ENCODE measurements at regions not wholly inside any gene's neighbourhood (a gene's known extent, or its start where the extent isn't known, plus 50 kb on each side); places are given as distances from the start of the nearest gene placed in this dataset.

- Mint-ChIP-seq H3K27me3 (peaks cover 10% of the 10 kb centered on the region), H3K27ac (no peak overlapping the region), H3K9me3 (peaks cover 7% of the 10 kb centered on the region), H3K4me1 (peaks cover 16% of the 10 kb centered on the region), H3K4me3 (no peak overlapping the region), H3K36me3 (ENCODE audit: low read depth) (peaks cover 5% of the 10 kb centered on the region)
- POLR2A ChIA-PET, result no interaction called here
- CTCF ChIA-PET, result interaction anchor here (0.6 to 2.3 kb wide), 3 partner anchors 9 to 525 kb away, joined by 3 to 6 read pairs (median 5); no protein-coding TSS in a partner anchor
- no peak for DNase-seq
These were observed 62.5 kb downstream of the RGS12 start for GRCh38 chr4:3355266-3355748.

- H3K27me3 Mint-ChIP-seq, result peaks cover 13% of the 10 kb centered on the region
- no peak overlapping the region for H3K4me3 Mint-ChIP-seq
- no peaks in the 10 kb centered on the region for H3K9me3 Mint-ChIP-seq
- ChIA-PET CTCF (no interaction called here), POLR2A (no interaction called here)
- DNase-seq, result no peak
- no peaks in the 10 kb centered on the region for H3K36me3 Mint-ChIP-seq (ENCODE audit: low read depth)
- no peak overlapping the region for H3K27ac Mint-ChIP-seq
- peaks cover 18% of the 10 kb centered on the region for H3K4me1 Mint-ChIP-seq
These were observed 65.8 kb downstream of the RGS12 start for GRCh38 chr4:3358656-3359055.

- DNase-seq, result no peak
- Mint-ChIP-seq H3K27me3 (peaks cover 13% of the 10 kb centered on the region), H3K27ac (no peak overlapping the region), H3K36me3 (ENCODE audit: low read depth) (no peaks in the 10 kb centered on the region), H3K4me3 (no peak overlapping the region), H3K4me1 (peaks cover 6% of the 10 kb centered on the region), H3K9me3 (no peaks in the 10 kb centered on the region)
- ChIA-PET CTCF (interaction anchor here (0.9 kb wide), 1 partner anchor 14 kb away, joined by 3 read pairs; no protein-coding TSS in a partner anchor), POLR2A (no interaction called here)
These were observed 68.0 kb downstream of the RGS12 start for GRCh38 chr4:3360777-3361176.

- Mint-ChIP-seq H3K27me3 (peaks cover 13% of the 10 kb centered on the region), H3K36me3 (ENCODE audit: low read depth) (no peaks in the 10 kb centered on the region), H3K9me3 (no peaks in the 10 kb centered on the region), H3K4me3 (no peak overlapping the region), H3K4me1 (peaks cover 6% of the 10 kb centered on the region), H3K27ac (no peak overlapping the region)
- DNase-seq, result no peak
- CTCF ChIA-PET, result interaction anchor here (0.9 kb wide), 1 partner anchor 15 kb away, joined by 3 read pairs; no protein-coding TSS in a partner anchor
- POLR2A ChIA-PET, result no interaction called here
These were observed 68.6 kb downstream of the RGS12 start for GRCh38 chr4:3361406-3361805.

- peaks cover 6% of the 10 kb centered on the region for H3K4me1 Mint-ChIP-seq
- no peaks in the 10 kb centered on the region for H3K9me3 Mint-ChIP-seq
- no peak overlapping the region for H3K27ac Mint-ChIP-seq
- CTCF ChIA-PET, result interaction anchor here (0.9 kb wide), 1 partner anchor 16 kb away, joined by 3 read pairs; no protein-coding TSS in a partner anchor
- H3K4me3 Mint-ChIP-seq, result no peak overlapping the region
- H3K36me3 Mint-ChIP-seq (ENCODE audit: low read depth), result no peaks in the 10 kb centered on the region
- POLR2A ChIA-PET, result no interaction called here
- DNase-seq, result no peak
- peaks cover 9% of the 10 kb centered on the region for H3K27me3 Mint-ChIP-seq
These were observed 69.1 kb downstream of the RGS12 start for GRCh38 chr4:3361896-3362295.

GRCh38 chr4:3362431-3363287, 69.8 kb downstream of the RGS12 start:
- H3K9me3 Mint-ChIP-seq, result no peaks in the 10 kb centered on the region
- H3K27ac Mint-ChIP-seq, result no peak overlapping the region
- ChIA-PET CTCF (no interaction called here), POLR2A (no interaction called here)
- H3K27me3 Mint-ChIP-seq, result peaks cover 5% of the 10 kb centered on the region
- DNase-seq, result no peak
- no peak overlapping the region for H3K4me3 Mint-ChIP-seq
- H3K36me3 Mint-ChIP-seq (ENCODE audit: low read depth), result no peaks in the 10 kb centered on the region
- peaks cover 6% of the 10 kb centered on the region for H3K4me1 Mint-ChIP-seq

GRCh38 chr4:3363411-3364141, 70.8 kb downstream of the RGS12 start:
- POLR2A ChIA-PET, result no interaction called here
- peaks cover 9% of the 10 kb centered on the region for H3K27me3 Mint-ChIP-seq
- no peak overlapping the region for H3K4me3 Mint-ChIP-seq
- no peaks in the 10 kb centered on the region for H3K9me3 Mint-ChIP-seq
- H3K4me1 Mint-ChIP-seq, result peaks cover 9% of the 10 kb centered on the region
- no peaks in the 10 kb centered on the region for H3K36me3 Mint-ChIP-seq (ENCODE audit: low read depth)
- no peak overlapping the region for H3K27ac Mint-ChIP-seq
- DNase-seq, result no peak
- CTCF ChIA-PET, result no interaction called here

- CTCF ChIA-PET, result no interaction called here
These were observed 71.4 kb downstream of the RGS12 start for GRCh38 chr4:3364199-3364598.

GRCh38 chr4:3364634-3365314, 72.0 kb downstream of the RGS12 start:
- Mint-ChIP-seq H3K4me1 (peaks cover 20% of the 10 kb centered on the region), H3K4me3 (no peak overlapping the region), H3K27ac (no peak overlapping the region), H3K27me3 (peaks cover 12% of the 10 kb centered on the region), H3K36me3 (ENCODE audit: low read depth) (no peaks in the 10 kb centered on the region), H3K9me3 (no peaks in the 10 kb centered on the region)
- ChIA-PET CTCF (no interaction called here), POLR2A (no interaction called here)
- DNase-seq, result no peak

More at GRCh38 chr4:3364199-3364598, 71.4 kb downstream of the RGS12 start:
- H3K9me3 Mint-ChIP-seq, result no peaks in the 10 kb centered on the region
- H3K27ac Mint-ChIP-seq, result no peak overlapping the region
- no peak overlapping the region for H3K4me3 Mint-ChIP-seq
- no peak for DNase-seq
- H3K27me3 Mint-ChIP-seq, result peaks cover 9% of the 10 kb centered on the region
- POLR2A ChIA-PET, result no interaction called here
- H3K36me3 Mint-ChIP-seq (ENCODE audit: low read depth), result no peaks in the 10 kb centered on the region
- H3K4me1 Mint-ChIP-seq, result peaks cover 15% of the 10 kb centered on the region

GRCh38 chr4:3365326-3365725, 72.5 kb downstream of the RGS12 start:
- H3K4me1 Mint-ChIP-seq, result peaks cover 22% of the 10 kb centered on the region
- H3K9me3 Mint-ChIP-seq, result no peaks in the 10 kb centered on the region

GRCh38 chr4:3365871-3366842, 73.3 kb downstream of the RGS12 start:
- Mint-ChIP-seq H3K27ac (no peak overlapping the region), H3K4me3 (no peak overlapping the region), H3K36me3 (ENCODE audit: low read depth) (no peaks in the 10 kb centered on the region), H3K27me3 (peaks cover 18% of the 10 kb centered on the region), H3K9me3 (no peaks in the 10 kb centered on the region), H3K4me1 (peaks cover 25% of the 10 kb centered on the region)
- DNase-seq, result no peak
- POLR2A ChIA-PET, result no interaction called here
- CTCF ChIA-PET, result interaction anchor here (0.9 kb wide), 1 partner anchor 20 kb away, joined by 3 read pairs; no protein-coding TSS in a partner anchor

More at GRCh38 chr4:3365326-3365725, 72.5 kb downstream of the RGS12 start:
- Mint-ChIP-seq H3K36me3 (ENCODE audit: low read depth) (no peaks in the 10 kb centered on the region), H3K27ac (no peak overlapping the region), H3K4me3 (no peak overlapping the region), H3K27me3 (peaks cover 16% of the 10 kb centered on the region)
- no peak for DNase-seq
- CTCF ChIA-PET, result no interaction called here
- POLR2A ChIA-PET, result no interaction called here
